GM13976 (cell line): ENCODE measurements at regions not wholly inside any gene's neighbourhood (a gene's known extent, or its start where the extent isn't known, plus 50 kb on each side); places are given as distances from the start of the nearest gene placed in this dataset.

ENCODE experiments used
- DNase-seq: peaks from one replicate; pipeline ENCODE4 v3.0.0; 2012; ENCODE audit warnings: low spot score
- CTCF ChIP-seq: IDR thresholded peaks from 2 replicates; pipeline ENCODE4 v1.5.1; 2012; ENCODE audit warnings: borderline replicate concordance, mild to moderate bottlenecking; ENCODE audit not compliant: insufficient read depth; ENCODE audit errors: extremely low read depth, missing control alignments, control extremely low read depth
- in situ Hi-C: fragments of 300-500 bp; cut with MboI; formaldehyde crosslinking; loops from one replicate; pipeline ENCODE4 v1.12.0; 2022; ENCODE audit warnings: low sequenced_read_pairs, mixed read lengths, inconsistent platforms; ENCODE audit not compliant: unreplicated experiment

GRCh38 chr2:228866044-228866443, 405.0 kb downstream of the PID1 start:
- TF ChIP-seq CTCF: no peak
- in situ Hi-C loops: no loop called here
- no peak for DNase-seq

DNA sequence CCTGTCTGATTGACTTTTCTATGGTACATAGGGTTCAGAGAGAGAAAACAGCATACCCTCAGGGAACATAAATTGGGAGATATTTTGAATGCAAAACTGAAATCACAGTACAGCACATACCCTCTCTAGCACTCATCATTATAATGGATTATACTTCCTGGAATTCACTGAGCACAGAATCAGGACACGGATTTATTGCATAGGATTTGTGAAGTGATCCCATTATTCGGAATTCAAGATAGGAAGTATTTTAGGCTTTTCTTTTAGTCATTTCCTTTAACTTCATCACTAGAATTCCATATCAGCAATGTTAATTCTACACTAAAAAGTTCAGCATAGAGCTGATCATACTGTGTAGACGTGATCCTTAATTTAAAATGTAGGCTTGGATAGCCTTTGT, 407.0 kb downstream of the PID1 start:
- DNase-seq: no peak
- TF ChIP-seq CTCF: no peak

GRCh38 chr2:228860601-228861285, 410.3 kb downstream of the PID1 start:
- no peak for TF ChIP-seq CTCF
- DNase-seq: no peak
- in situ Hi-C loops: no loop called here

More for the DNA sequence above, 407.0 kb downstream of the PID1 start:
- in situ Hi-C loops: no loop called here

GRCh38 chr2:228853151-228853550, 417.9 kb downstream of the PID1 start:
- TF ChIP-seq CTCF: no peak
- in situ Hi-C loops: no loop called here
- DNase-seq: no peak

DNA sequence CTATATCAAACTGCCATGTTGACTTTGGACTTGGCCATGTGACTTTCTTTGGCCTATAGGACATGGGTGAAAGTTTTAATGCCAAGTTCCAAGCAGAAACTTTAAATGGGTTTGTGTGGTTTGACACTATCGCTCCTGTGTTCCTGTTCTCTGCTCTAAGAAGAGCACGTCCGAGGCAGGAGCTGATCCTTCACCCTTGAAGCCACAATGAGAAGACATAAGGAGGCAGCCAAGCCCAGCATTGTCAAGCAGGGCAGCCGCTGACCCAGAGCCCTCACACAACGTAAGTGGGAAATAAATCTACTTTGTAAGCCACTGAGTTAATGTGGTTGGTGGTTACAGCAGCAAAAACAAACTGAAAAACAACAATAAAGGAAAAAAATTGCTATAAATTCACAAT, 422.4 kb downstream of the PID1 start:
- no peak for TF ChIP-seq CTCF
- no peak for DNase-seq
- in situ Hi-C loops: no loop called here

- in situ Hi-C loops: no loop called here
- TF ChIP-seq CTCF: no peak
- no peak for DNase-seq
These were observed 423.4 kb downstream of the PID1 start for GRCh38 chr2:228847684-228848083.
